GM12874 (cell line): ENCODE measurements at regions not wholly inside any gene's neighbourhood (a gene's known extent, or its start where the extent isn't known, plus 50 kb on each side); places are given as distances from the start of the nearest gene placed in this dataset.

Source experiments
- CTCF ChIP-seq: IDR thresholded peaks from 2 replicates; pipeline ENCODE4 v1.5.1; 2011; ENCODE audit warnings: low read depth, mild to moderate bottlenecking, control low read depth, low read length, moderate library complexity; ENCODE audit not compliant: insufficient read depth

DNA sequence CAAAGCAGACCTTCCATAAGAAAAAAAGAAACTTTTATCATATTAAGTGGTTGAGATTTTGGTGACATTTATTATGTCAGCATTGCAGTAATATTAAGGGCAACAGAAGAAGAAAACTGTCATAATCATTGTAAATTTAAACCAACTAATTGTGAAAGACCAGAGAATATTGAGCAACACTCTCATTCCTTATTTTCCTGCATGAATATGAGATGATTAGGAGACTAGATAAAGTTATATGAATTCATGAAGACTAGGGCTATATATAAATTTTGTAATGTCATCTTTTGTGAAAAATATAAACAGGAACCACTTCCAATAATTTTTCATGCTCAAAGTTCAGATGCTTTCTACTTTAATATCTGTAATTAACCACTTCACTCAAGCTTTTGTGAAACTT is 974.5 kb upstream of the CDH10 start:
- TF ChIP-seq CTCF: no peak

DNA sequence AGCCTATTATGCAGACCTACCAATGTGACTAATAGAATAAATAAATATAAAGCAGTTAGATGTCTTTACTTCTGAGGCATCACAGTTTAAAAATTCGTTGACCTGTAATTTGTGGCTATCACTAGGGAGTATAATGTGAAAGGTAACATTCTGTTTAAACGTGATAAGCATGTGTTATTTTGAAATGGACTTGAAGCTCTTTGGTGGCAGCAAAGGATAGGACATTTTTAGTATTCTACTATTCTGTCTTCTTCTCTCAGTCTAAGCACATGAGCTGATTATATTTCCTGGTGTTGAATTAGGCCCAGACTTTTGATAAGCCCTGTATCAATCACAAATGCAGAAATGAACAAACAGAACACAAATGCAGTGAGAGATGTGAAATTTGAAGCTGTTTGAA is 974.0 kb upstream of the CDH10 start:
- no peak for TF ChIP-seq CTCF

GRCh38 chr5:25614466-25614865 is 969.7 kb upstream of the CDH10 start:
- no peak for TF ChIP-seq CTCF

DNA sequence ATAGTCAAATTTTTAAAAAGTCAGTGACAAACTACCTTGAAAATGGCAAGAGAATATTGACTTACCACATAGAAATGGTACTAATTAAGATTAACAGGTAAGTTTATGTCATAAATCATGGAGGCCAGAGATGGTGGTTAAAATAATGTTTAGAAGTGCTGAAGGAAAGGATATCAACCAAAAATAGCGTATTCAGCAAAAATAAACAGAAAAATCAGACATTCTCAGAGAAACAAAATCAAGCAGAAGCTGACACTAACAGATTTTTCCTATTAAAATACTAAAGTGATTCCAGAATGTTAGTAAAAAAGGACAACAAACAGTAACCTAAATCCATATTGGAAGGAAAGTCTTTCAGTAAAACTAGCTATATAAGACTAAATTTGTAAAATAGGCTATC is 959.9 kb upstream of the CDH10 start:
- TF ChIP-seq CTCF: no peak

GRCh38 chr5:25579111-25579510 is 934.3 kb upstream of the CDH10 start:
- TF ChIP-seq CTCF: no peak

DNA sequence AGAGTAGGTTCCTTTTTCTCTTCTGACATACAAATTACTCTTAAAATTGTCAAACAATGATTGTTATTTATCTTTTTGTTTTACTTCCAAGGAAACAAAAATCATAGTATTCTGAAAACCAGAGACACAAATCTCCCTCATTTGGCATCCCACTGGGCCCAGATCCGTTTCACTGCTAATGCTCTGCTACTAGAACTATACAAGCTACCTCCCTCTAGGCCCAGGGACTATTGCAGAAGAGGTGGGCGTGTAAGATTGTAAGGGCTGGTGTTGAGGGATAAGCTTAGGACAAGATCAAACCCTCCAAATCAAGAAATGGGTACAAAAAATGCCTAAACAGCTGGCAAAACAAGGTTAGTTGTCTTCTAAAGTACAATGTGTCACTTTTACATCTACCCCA is 928.9 kb upstream of the CDH10 start:
- TF ChIP-seq CTCF: no peak

GRCh38 chr5:25570067-25570583 is 925.3 kb upstream of the CDH10 start:
- no peak for TF ChIP-seq CTCF
